DND-41 (cell line): ENCODE measurements at regions not wholly inside any gene's neighbourhood (a gene's known extent, or its start where the extent isn't known, plus 50 kb on each side); places are given as distances from the start of the nearest gene placed in this dataset.
A peak's percentile ranks its signal among the peaks of the same experiment; 100 is the strongest.

Experiments used
- ATAC-seq: fragments of 200-7000 bp; cut with Tn5 transposase; 3 replicates; pipeline ENCODE4 v1.9.1; 2021; ENCODE audit warnings: low read depth; ENCODE audit not compliant: insufficient read depth
- DNase-seq: peaks from one replicate; pipeline ENCODE4 v3.0.0-alpha.2; 2020
- H2AFZ ChIP-seq: 2 replicates; pipeline ENCODE4 v1.6.0; 2012; ENCODE audit warnings: low read depth, low read length
- H3K27ac ChIP-seq: 2 replicates; pipeline ENCODE4 v1.5.1; 2012; ENCODE audit warnings: low read length, inconsistent platforms
- H3K27me3 ChIP-seq: fragments of 200-600 bp; sonication (generic); 2 replicates; pipeline ENCODE4 v1.6.0; 2012; ENCODE audit warnings: low read length, mild to moderate bottlenecking, inconsistent platforms; ENCODE audit not compliant: insufficient read depth, poor library complexity
- H3K36me3 ChIP-seq: 2 replicates; pipeline ENCODE4 v1.5.1; 2012; ENCODE audit warnings: low read length, inconsistent platforms; ENCODE audit not compliant: insufficient read depth
- H3K4me1 ChIP-seq: 2 replicates; pipeline ENCODE4 v1.5.1; 2012; ENCODE audit warnings: mild to moderate bottlenecking, low read length; ENCODE audit not compliant: insufficient read depth
- H3K4me2 ChIP-seq: 2 replicates; pipeline ENCODE4 v1.6.0; 2012; ENCODE audit warnings: mild to moderate bottlenecking, moderate library complexity, low read length, inconsistent platforms; ENCODE audit not compliant: insufficient read depth
- H3K4me3 ChIP-seq, 2 experiments: fragments of 200-600 bp in 1 of 2; shearing (Covaris generic) in 1 of 2; 2 replicates each; pipeline ENCODE4 v1.5.1; 2012 to 2016; ENCODE audit warnings: inconsistent platforms in 2 of 2, low read length in 2 of 2, mild to moderate bottlenecking in 2 of 2, low read depth in 1 of 2, moderate library complexity in 1 of 2
- H3K79me2 ChIP-seq: 2 replicates; pipeline ENCODE4 v1.6.0; 2012; ENCODE audit warnings: low read length, inconsistent platforms; ENCODE audit not compliant: insufficient read depth
- H3K9ac ChIP-seq: 2 replicates; pipeline ENCODE4 v1.6.0; 2012; ENCODE audit warnings: low read depth, mild to moderate bottlenecking, inconsistent platforms, low read length, moderate library complexity
- H3K9me3 ChIP-seq: 2 replicates; pipeline ENCODE4 v1.5.1; 2012; ENCODE audit warnings: low read length, moderate library complexity, mild to moderate bottlenecking, inconsistent platforms; ENCODE audit not compliant: insufficient read depth, severe bottlenecking
- H4K20me1 ChIP-seq: 2 replicates; pipeline ENCODE4 v1.6.0; 2012; ENCODE audit warnings: low read length; ENCODE audit not compliant: insufficient read depth
- CTCF ChIP-seq: IDR thresholded peaks from 2 replicates; pipeline ENCODE4 v1.5.1; 2012; ENCODE audit warnings: borderline replicate concordance, low read length, moderate library complexity, mild to moderate bottlenecking; ENCODE audit not compliant: poor library complexity, severe bottlenecking; ENCODE audit errors: extremely low read depth
- EZH2 ChIP-seq: IDR thresholded peaks from 3 replicates; pipeline ENCODE4 v1.6.1; 2012; ENCODE audit warnings: borderline replicate concordance, low read depth, mild to moderate bottlenecking, moderate library complexity, low read length, inconsistent platforms; ENCODE audit not compliant: severe bottlenecking

GRCh38 chr12:45622210-45622937 is 107.1 kb upstream of the ARID2 start:
- Histone ChIP-seq H3K4me2 (no peak overlapping the region), H3K9ac (no peak overlapping the region), H3K9me3 (peaks cover 10% of the 10 kb centered on the region), H2AFZ (no peak overlapping the region), H3K27ac (no peak overlapping the region), H3K79me2 (no peaks in the 10 kb centered on the region), H3K4me3 (no peak overlapping the region), H3K27me3 (no peaks in the 10 kb centered on the region), H3K4me1 (no peaks in the 10 kb centered on the region), H3K36me3 (no peaks in the 10 kb centered on the region; the same call in 1 of the 2 replicates), H4K20me1 (no peaks in the 10 kb centered on the region)
- TF ChIP-seq CTCF (no peak), EZH2 (no peak)
- DNase-seq = no peak
- no peak for ATAC-seq

GRCh38 chr12:45623221-45623620 is 106.3 kb upstream of the ARID2 start:
- TF ChIP-seq EZH2 (no peak), CTCF (no peak)
- H3K9me3 ChIP-seq = peaks cover 10% of the 10 kb centered on the region
- no peaks in the 10 kb centered on the region for H3K79me2 ChIP-seq
- no peak for DNase-seq
- no peaks in the 10 kb centered on the region; the same call in 1 of the 2 replicates for H3K36me3 ChIP-seq
- no peak overlapping the region for H3K9ac ChIP-seq
- no peak overlapping the region for H3K4me2 ChIP-seq
- H3K4me1 ChIP-seq = no peaks in the 10 kb centered on the region
- ATAC-seq = no peak
- H4K20me1 ChIP-seq = no peaks in the 10 kb centered on the region
- H3K4me3 ChIP-seq = no peak overlapping the region
- H3K27me3 ChIP-seq = no peaks in the 10 kb centered on the region
- no peak overlapping the region for H3K27ac ChIP-seq
- peak overlapping the region; percentile 1; the same call in 1 of the 2 replicates for H2AFZ ChIP-seq

GRCh38 chr12:45623940-45624339 is 105.6 kb upstream of the ARID2 start:
- no peak for TF ChIP-seq CTCF
- TF ChIP-seq EZH2 = no peak
- H2AFZ ChIP-seq = no peak overlapping the region
- no peak for ATAC-seq
- no peaks in the 10 kb centered on the region for H3K79me2 ChIP-seq
- DNase-seq = no peak
- no peak overlapping the region for H3K4me2 ChIP-seq
- H3K27me3 ChIP-seq = no peaks in the 10 kb centered on the region
- no peaks in the 10 kb centered on the region for H3K4me1 ChIP-seq
- H3K27ac ChIP-seq = no peak overlapping the region
- no peak overlapping the region for H3K4me3 ChIP-seq
- H3K36me3 ChIP-seq = no peaks in the 10 kb centered on the region; the same call in 1 of the 2 replicates
- no peaks in the 10 kb centered on the region for H4K20me1 ChIP-seq
- H3K9me3 ChIP-seq = peaks cover 10% of the 10 kb centered on the region
- no peak overlapping the region for H3K9ac ChIP-seq

- Histone ChIP-seq H3K79me2 (no peaks in the 10 kb centered on the region), H2AFZ (no peak overlapping the region), H4K20me1 (no peaks in the 10 kb centered on the region), H3K9me3 (peaks cover 2% of the 10 kb centered on the region), H3K27me3 (no peaks in the 10 kb centered on the region), H3K27ac (no peak overlapping the region), H3K4me3 (no peak overlapping the region), H3K9ac (no peak overlapping the region), H3K4me2 (no peak overlapping the region), H3K4me1 (no peaks in the 10 kb centered on the region), H3K36me3 (no peaks in the 10 kb centered on the region)
- no peak for TF ChIP-seq CTCF
- TF ChIP-seq EZH2 = no peak
- ATAC-seq (no peak), DNase-seq (no peak)
Observed at GRCh38 chr12:45626965-45627364, 102.5 kb upstream of the ARID2 start.
